ENCODE measurements at regions not wholly inside any gene's neighbourhood (a gene's known extent, or its start where the extent isn't known, plus 50 kb on each side); places are given as distances from the start of the nearest gene placed in this dataset.
"Not testable (repeated sequence)": the region's sequence is repeated elsewhere in the genome, so short reads cannot be mapped to it uniquely, and the experiment has no call there.

DNA sequence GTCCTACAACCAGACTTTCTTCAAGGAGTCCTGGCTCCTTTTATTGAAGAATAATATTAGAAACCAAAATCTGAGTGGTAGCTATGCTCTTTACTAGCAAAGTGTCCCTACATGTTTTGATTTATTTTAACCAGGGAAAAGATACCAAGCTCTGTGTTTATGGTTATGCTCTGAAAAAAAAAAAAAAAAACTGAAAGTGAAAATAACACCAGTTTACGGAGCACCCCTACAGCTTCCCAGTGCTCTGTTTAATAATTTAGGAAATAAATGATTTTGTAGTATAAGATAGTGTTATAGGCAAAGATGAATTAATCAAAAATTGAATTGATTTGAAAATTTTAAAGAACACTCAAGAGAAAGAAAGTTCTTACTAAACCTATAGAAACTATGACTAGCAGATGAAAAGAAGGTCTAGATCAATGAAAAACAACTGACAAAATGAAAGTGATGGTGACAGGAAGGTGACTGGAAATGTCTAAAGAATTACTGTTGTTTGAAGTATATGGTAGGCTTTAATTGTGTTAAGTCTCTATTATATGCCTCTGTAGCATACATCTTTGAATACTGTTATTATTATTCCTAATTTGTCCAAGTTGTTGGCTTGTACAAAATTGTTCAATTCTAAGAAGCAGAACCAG is 1698.4 kb upstream of the PCDH10 start:
- H3K27me3 ChIP-seq (ENCODE audit: control insufficient read depth, insufficient read depth, low read length): no peaks in the 10 kb centered on the region
- no peaks in the 10 kb centered on the region for H3K36me3 ChIP-seq (ENCODE audit: control insufficient read depth, insufficient read depth, low read length)
- H3K9ac ChIP-seq (ENCODE audit: low read depth, low read length): no peak overlapping the region
- no peaks in the 10 kb centered on the region for H3K4me1 ChIP-seq (ENCODE audit: control insufficient read depth, insufficient read depth, low read length)
- H3K27ac ChIP-seq (ENCODE audit: low read depth, low read length): no peak overlapping the region
- H3K4me3 ChIP-seq (ENCODE audit: low read depth, low read length): no peak overlapping the region
- no peaks in the 10 kb centered on the region for H3K9me3 ChIP-seq (ENCODE audit: control insufficient read depth, insufficient read depth, low read length)

DNA sequence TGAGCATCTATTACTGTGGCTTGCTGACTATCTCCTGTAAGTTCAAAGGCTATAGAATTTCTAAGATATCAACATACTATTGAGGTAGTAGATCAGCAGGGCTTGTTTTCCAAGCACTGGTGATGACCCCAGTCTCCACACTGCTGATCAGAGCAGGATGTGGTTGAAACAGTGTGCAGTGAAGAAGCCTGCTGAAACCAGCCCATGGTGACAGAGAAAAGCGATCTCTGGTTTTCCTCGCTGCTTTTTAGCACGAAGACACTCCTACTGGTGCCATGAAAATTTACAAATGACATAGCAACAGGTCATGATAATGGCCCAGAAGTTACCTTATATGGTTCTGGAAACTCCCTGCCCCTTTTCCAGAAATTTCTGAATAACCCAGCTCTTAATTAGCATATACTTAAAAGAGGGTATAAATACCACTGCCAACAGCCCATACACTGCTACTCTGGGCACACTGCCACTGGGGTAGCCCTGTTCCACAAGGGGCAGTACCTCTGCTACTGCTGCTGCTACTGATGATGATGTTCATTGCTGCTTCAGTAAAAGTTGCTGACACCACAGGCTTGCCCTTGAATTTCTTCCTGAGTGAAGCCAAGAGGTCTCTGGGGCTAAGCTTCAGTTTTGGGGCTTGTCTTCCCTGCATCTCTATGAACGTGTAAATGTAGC is 1689.5 kb upstream of the PCDH10 start:
- H3K9me3 ChIP-seq (ENCODE audit: control insufficient read depth, insufficient read depth, low read length): no peaks in the 10 kb centered on the region; the same call in 1 of the 2 replicates
- H3K36me3 ChIP-seq (ENCODE audit: control insufficient read depth, insufficient read depth, low read length): no peaks in the 10 kb centered on the region
- no peaks in the 10 kb centered on the region for H3K27me3 ChIP-seq (ENCODE audit: control insufficient read depth, insufficient read depth, low read length)
- H3K9ac ChIP-seq (ENCODE audit: low read depth, low read length): no peak overlapping the region
- no peak overlapping the region for H3K4me3 ChIP-seq (ENCODE audit: low read depth, low read length)
- no peaks in the 10 kb centered on the region for H3K4me1 ChIP-seq (ENCODE audit: control insufficient read depth, insufficient read depth, low read length)
- H3K27ac ChIP-seq (ENCODE audit: low read depth, low read length): no peak overlapping the region

DNA sequence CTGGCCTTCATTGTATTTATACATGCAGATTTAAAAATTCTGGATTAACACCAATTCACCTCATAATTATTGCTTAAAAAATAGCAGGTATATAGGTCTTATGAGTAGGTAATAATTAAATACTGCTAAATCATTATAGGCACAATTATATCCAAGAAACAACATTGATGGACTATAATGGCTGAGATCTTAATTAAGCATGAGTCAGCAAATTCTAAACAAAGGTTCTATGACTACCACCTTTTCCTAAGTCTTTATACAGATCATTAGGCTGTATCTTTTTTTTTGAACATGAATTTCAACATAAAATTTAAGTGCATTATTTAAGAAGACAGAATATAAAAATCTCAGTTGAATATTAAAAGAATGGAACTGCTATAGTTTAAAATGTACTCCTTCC is 1678.7 kb upstream of the PCDH10 start:
- H3K9me3 ChIP-seq (ENCODE audit: control insufficient read depth, insufficient read depth, low read length): peaks cover 2% of the 10 kb centered on the region; the same call in 1 of the 2 replicates
- no peaks in the 10 kb centered on the region for H3K27me3 ChIP-seq (ENCODE audit: control insufficient read depth, insufficient read depth, low read length)
- no peaks in the 10 kb centered on the region for H3K4me1 ChIP-seq (ENCODE audit: control insufficient read depth, insufficient read depth, low read length)
- H3K4me3 ChIP-seq (ENCODE audit: low read depth, low read length): no peak overlapping the region
- H3K9ac ChIP-seq (ENCODE audit: low read depth, low read length): no peak overlapping the region
- H3K27ac ChIP-seq (ENCODE audit: low read depth, low read length): no peak overlapping the region
- H3K36me3 ChIP-seq (ENCODE audit: control insufficient read depth, insufficient read depth, low read length): no peaks in the 10 kb centered on the region

DNA sequence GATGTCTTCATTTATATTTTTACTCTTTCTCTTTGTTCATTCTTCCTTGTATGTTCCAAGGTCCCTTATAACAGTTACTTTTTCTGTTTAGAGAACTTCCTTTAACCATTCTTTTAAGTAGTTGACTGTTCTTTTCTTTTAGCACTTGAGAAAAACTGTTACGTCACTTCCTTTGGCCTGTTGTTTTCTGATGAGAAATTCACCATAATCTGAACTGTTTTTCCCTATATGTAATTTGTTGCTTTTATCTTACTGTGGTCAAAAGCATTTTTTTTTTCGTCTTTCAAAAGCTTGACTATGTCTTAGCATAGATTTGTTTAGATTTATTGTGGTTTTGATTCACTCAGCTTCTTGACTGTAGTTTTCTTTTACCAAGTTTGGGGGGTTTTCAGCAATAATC is 1660.3 kb upstream of the PCDH10 start:
- no peaks in the 10 kb centered on the region for H3K36me3 ChIP-seq (ENCODE audit: control insufficient read depth, insufficient read depth, low read length)
- H3K27ac ChIP-seq (ENCODE audit: low read depth, low read length): no peak overlapping the region
- H3K4me1 ChIP-seq (ENCODE audit: control insufficient read depth, insufficient read depth, low read length): no peaks in the 10 kb centered on the region
- H3K9me3 ChIP-seq (ENCODE audit: control insufficient read depth, insufficient read depth, low read length): peaks cover 8% of the 10 kb centered on the region
- no peak overlapping the region for H3K9ac ChIP-seq (ENCODE audit: low read depth, low read length)
- H3K4me3 ChIP-seq (ENCODE audit: low read depth, low read length): no peak overlapping the region
- H3K27me3 ChIP-seq (ENCODE audit: control insufficient read depth, insufficient read depth, low read length): no peaks in the 10 kb centered on the region

DNA sequence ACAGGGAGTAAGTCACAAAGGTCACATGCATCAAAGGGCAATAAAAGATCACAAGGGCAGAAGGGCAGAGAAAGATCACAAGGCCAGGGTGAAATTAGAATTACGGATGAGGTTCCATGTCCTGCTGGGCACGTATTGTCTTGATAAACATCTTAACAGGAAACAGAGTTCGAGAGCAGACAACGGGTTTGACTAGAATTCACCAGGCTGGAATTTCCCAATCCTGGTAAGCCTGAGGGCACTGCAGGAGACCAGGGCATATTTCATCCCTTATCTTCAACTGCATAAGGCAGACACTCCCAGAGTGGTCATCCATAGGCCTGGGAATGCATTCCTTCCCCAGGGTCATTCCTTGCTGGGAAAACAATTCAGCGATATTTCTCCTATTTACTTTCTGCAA is 1652.9 kb upstream of the PCDH10 start:
- not testable (repeated sequence) for H3K4me1 ChIP-seq (ENCODE audit: control insufficient read depth, insufficient read depth, low read length); H3K27me3 ChIP-seq (ENCODE audit: control insufficient read depth, insufficient read depth, low read length); H3K4me3 ChIP-seq (ENCODE audit: low read depth, low read length); H3K27ac ChIP-seq (ENCODE audit: low read depth, low read length); H3K9ac ChIP-seq (ENCODE audit: low read depth, low read length); H3K36me3 ChIP-seq (ENCODE audit: control insufficient read depth, insufficient read depth, low read length)
- peaks cover 26% of the 10 kb centered on the region for H3K9me3 ChIP-seq (ENCODE audit: control insufficient read depth, insufficient read depth, low read length)

DNA sequence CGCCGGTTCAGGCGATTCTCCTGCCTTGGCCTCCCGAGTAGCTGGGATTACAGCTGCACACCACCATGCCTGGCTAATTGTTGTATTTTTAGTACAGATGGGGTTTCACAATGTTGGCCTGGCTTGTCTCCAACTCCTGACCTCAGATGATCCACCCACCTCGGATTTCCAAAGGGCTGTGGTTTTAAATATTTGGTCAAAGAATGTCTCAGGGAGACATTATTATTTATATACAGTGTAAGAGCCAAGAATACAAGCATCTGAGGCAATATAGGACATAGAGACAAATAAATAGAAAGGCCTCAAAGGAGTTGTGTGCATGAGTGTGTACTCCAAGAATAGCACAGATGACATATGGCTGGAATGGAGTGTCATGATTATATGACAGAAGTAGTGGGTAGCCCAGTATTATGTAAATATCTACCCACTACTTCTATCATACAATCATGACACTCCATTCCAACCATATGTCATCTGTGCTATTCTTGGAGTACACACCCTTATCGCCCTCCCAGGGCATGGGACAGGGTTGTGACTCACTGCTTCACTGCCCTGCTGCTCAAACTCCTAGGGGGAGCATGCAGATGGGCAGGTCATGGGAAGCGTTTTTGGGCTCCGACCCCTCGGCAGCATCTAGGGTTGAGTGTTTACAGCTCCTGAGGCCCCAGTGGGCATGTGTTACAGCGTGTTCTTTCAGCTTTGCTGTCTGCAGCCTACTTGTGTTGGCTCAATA is 1649.8 kb upstream of the PCDH10 start:
- no peak overlapping the region for H3K9ac ChIP-seq (ENCODE audit: low read depth, low read length)
- H3K4me1 ChIP-seq (ENCODE audit: control insufficient read depth, insufficient read depth, low read length): no peaks in the 10 kb centered on the region
- H3K27me3 ChIP-seq (ENCODE audit: control insufficient read depth, insufficient read depth, low read length): no peaks in the 10 kb centered on the region
- H3K36me3 ChIP-seq (ENCODE audit: control insufficient read depth, insufficient read depth, low read length): no peaks in the 10 kb centered on the region
- no peak overlapping the region for H3K4me3 ChIP-seq (ENCODE audit: low read depth, low read length)
- H3K9me3 ChIP-seq (ENCODE audit: control insufficient read depth, insufficient read depth, low read length): peaks cover 13% of the 10 kb centered on the region
- no peak overlapping the region for H3K27ac ChIP-seq (ENCODE audit: low read depth, low read length)

DNA sequence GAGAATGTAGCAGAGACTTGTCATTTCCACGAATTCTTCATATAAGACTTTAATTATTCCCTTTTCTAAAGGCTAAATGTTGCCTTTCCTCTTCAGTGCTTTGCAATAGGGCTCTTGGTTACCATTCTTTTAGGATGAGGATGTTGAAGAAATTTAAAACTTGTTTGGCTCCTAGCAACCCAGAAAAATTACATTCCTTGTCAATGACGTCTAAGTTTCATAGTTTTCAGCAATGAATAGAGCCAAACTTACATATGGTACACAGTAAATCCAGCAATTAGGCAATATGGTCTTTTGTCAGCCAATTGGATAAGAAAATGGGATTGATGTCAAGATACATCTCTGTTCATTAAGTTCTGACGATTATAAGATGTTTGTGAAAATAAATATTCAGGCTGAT is 1639.6 kb upstream of the PCDH10 start:
- no peak overlapping the region for H3K4me3 ChIP-seq (ENCODE audit: low read depth, low read length)
- H3K36me3 ChIP-seq (ENCODE audit: control insufficient read depth, insufficient read depth, low read length): no peaks in the 10 kb centered on the region
- H3K9me3 ChIP-seq (ENCODE audit: control insufficient read depth, insufficient read depth, low read length): no peaks in the 10 kb centered on the region
- H3K27ac ChIP-seq (ENCODE audit: low read depth, low read length): no peak overlapping the region
- H3K27me3 ChIP-seq (ENCODE audit: control insufficient read depth, insufficient read depth, low read length): no peaks in the 10 kb centered on the region
- no peak overlapping the region for H3K9ac ChIP-seq (ENCODE audit: low read depth, low read length)
- no peaks in the 10 kb centered on the region for H3K4me1 ChIP-seq (ENCODE audit: control insufficient read depth, insufficient read depth, low read length)

DNA sequence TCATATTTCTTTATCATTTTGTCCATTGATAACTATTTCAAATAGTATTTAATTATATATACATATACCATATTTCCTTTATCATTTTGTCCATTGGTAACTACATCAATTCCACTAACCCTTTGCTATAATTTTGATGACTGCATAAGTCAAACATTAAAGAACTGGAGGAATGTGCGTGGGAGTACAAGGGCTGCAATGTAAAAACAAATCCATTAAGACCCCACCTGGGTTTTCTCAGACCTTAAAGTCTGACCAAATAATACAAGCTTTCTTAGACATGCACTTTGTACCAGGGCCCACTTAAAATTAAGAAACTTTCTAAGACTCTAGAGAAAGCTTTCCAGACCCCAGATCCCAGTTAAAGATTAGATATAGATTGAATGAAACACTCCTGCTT is 1622.4 kb upstream of the PCDH10 start:
- Histone ChIP-seq H3K27ac (ENCODE audit: low read depth, low read length) (no peak overlapping the region), H3K9me3 (ENCODE audit: control insufficient read depth, insufficient read depth, low read length) (no peaks in the 10 kb centered on the region), H3K9ac (ENCODE audit: low read depth, low read length) (no peak overlapping the region), H3K4me3 (ENCODE audit: low read depth, low read length) (no peak overlapping the region), H3K36me3 (ENCODE audit: control insufficient read depth, insufficient read depth, low read length) (no peaks in the 10 kb centered on the region), H3K4me1 (ENCODE audit: control insufficient read depth, insufficient read depth, low read length) (peaks cover 7% of the 10 kb centered on the region; the same call in 1 of the 2 replicates), H3K27me3 (ENCODE audit: control insufficient read depth, insufficient read depth, low read length) (no peaks in the 10 kb centered on the region)

DNA sequence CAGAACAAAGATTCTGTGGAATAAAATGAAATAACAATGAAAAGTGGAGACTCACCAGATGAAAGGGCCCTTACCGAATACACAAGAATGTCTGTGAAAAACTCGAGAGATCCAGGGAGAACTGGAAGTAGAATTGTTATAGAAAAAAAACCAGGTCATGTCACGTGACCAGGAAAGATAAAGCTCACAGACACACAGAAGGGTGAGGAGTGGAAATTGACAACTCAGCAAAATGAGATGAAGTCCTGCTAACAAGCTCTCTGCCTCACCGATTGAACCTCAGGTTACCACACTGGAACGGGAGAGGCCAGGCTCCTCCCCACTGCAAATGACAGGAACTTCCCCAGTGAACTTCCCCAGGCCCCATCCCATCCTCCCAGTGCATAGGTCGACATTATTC is 1618.0 kb upstream of the PCDH10 start:
- H3K36me3 ChIP-seq (ENCODE audit: control insufficient read depth, insufficient read depth, low read length): no peaks in the 10 kb centered on the region
- no peak overlapping the region for H3K4me3 ChIP-seq (ENCODE audit: low read depth, low read length)
- no peaks in the 10 kb centered on the region for H3K9me3 ChIP-seq (ENCODE audit: control insufficient read depth, insufficient read depth, low read length)
- no peak overlapping the region for H3K27ac ChIP-seq (ENCODE audit: low read depth, low read length)
- H3K4me1 ChIP-seq (ENCODE audit: control insufficient read depth, insufficient read depth, low read length): peaks cover 7% of the 10 kb centered on the region; the same call in 1 of the 2 replicates
- H3K9ac ChIP-seq (ENCODE audit: low read depth, low read length): no peak overlapping the region
- H3K27me3 ChIP-seq (ENCODE audit: control insufficient read depth, insufficient read depth, low read length): no peaks in the 10 kb centered on the region

DNA sequence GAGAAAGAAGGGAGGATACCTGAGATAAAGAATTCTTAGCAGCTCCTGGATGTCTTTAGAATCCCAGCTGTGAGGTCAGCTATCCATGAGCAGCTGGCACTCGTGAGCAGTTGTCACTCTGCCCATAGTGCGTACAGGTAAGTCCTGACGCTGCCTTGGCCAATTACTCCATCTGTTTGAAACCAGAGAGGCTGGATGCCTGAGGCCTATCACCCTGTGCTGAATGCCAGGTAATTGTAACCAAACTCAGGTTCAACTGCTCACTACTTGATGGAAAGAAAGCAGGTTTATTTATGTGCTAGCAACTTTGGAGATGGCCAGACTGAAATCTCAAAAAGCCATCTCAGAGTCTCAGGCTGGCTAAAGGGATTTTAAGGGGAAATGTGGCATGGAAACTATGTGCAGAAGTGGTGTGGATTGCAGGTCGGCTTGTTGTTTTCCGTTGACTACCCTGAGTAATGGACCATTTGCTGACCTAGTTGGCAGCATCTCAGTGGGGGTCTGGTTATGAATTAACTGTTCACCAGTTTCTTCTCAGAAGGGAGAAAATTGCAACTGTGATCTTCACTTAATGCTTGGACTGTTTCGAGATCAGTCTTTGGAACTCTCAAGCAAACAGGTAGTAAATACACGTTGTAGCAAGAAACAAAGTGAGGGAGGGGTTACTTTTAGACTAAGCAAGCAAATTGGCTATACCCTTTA is 1614.0 kb upstream of the PCDH10 start:
- H3K9ac ChIP-seq (ENCODE audit: low read depth, low read length): no peak overlapping the region
- no peaks in the 10 kb centered on the region for H3K27me3 ChIP-seq (ENCODE audit: control insufficient read depth, insufficient read depth, low read length)
- H3K9me3 ChIP-seq (ENCODE audit: control insufficient read depth, insufficient read depth, low read length): no peaks in the 10 kb centered on the region

DNA sequence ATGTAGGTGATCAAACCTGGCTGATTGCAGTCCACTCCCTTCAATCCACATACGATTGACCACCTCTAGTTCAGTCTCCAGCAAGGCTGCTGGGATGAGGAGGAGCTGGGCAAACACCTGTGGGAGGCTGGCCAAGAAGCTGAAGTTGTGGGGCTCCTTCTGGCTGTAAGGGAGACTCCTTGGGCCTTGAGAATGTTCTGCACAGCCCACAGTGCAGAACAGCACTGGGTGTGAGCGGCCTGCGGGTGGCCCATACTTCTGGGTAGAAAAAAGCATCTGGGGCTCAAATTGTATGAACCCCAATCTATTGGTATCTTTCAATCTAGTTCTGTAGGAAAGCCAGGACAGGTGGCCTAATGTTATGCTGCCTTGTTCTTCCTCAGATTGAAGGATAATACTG is 1608.8 kb upstream of the PCDH10 start:
- H3K9me3 ChIP-seq (ENCODE audit: control insufficient read depth, insufficient read depth, low read length): no peaks in the 10 kb centered on the region
- no peaks in the 10 kb centered on the region for H3K4me1 ChIP-seq (ENCODE audit: control insufficient read depth, insufficient read depth, low read length)
- no peaks in the 10 kb centered on the region for H3K27me3 ChIP-seq (ENCODE audit: control insufficient read depth, insufficient read depth, low read length)
- H3K4me3 ChIP-seq (ENCODE audit: low read depth, low read length): no peak overlapping the region
- H3K9ac ChIP-seq (ENCODE audit: low read depth, low read length): no peak overlapping the region
- H3K27ac ChIP-seq (ENCODE audit: low read depth, low read length): no peak overlapping the region
- H3K36me3 ChIP-seq (ENCODE audit: control insufficient read depth, insufficient read depth, low read length): no peaks in the 10 kb centered on the region

More for the DNA sequence above, 1614.0 kb upstream of the PCDH10 start:
- Histone ChIP-seq H3K4me1 (ENCODE audit: control insufficient read depth, insufficient read depth, low read length) (no peaks in the 10 kb centered on the region), H3K4me3 (ENCODE audit: low read depth, low read length) (no peak overlapping the region), H3K36me3 (ENCODE audit: control insufficient read depth, insufficient read depth, low read length) (no peaks in the 10 kb centered on the region), H3K27ac (ENCODE audit: low read depth, low read length) (no peak overlapping the region)

Data from HUES48 (cell line).